ENCODE measurements at regions not wholly inside any gene's neighbourhood (a gene's known extent, or its start where the extent isn't known, plus 50 kb on each side); places are given as distances from the start of the nearest gene placed in this dataset.

DNA sequence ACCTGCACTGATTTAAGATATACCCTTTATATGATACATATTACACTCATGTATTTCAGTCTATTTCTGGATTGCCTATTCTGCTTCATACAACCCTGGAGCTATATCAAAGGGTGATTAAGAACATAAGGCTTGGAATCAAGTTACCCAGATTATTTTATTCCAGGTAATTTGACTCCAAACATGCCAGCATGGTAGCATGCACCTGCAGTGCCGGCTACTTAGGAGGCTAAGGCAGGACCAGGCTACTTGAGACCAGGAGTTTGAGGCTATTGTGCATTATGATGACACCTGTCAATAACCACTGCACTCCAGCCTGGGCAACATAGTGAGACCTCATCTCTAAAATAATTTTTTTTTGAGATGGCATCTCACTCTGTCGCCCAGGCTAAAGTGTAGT, 50.4 kb upstream of the NEO1 start:
- no peak for DNase-seq

DNA sequence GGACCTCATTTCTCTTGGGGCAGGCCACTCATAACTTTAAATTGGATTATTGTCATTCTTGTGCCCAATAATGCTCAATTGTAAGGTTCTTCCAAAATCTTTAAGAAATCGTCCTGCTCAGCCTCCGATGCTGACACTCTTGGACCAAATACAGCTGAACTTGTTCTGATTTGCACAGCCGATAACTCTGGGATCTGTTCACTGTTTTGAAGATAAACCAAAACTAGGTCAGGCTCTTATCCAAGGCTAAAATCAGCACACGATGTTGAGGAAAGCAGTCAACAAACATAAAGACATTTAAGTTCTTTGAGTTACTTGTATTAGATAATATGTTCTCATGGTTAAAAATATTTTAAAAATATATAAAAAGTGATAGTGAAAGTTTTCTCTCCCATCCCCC, 52.0 kb upstream of the NEO1 start:
- DNase-seq, result no peak

- DNase-seq, result no peak
These were observed 52.7 kb upstream of the NEO1 start for GRCh38 chr15:72999586-72999985.

- DNase-seq, result no peak
These were observed 53.4 kb upstream of the NEO1 start for GRCh38 chr15:72998681-72999466.

DNA sequence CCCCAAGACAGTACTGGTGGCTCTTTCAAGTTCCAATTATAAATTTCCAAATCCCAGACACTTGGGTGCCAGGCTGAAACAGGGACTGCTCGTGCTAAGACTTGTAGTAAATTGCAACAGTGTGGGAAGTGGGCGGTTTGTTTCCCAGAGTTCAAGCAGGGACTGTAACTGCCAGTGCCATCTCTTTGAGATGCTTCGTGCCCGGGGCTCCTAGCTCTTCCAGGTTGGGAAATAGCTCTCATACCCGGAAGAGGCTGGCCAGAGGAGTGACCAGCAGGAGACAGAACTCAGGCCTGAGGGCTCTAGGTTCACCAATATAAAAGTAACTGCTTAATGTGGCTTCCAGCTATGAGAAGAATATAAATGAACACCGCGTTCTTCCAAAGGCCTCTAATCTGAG, 54.0 kb upstream of the NEO1 start:
- DNase-seq, result no peak

DNA sequence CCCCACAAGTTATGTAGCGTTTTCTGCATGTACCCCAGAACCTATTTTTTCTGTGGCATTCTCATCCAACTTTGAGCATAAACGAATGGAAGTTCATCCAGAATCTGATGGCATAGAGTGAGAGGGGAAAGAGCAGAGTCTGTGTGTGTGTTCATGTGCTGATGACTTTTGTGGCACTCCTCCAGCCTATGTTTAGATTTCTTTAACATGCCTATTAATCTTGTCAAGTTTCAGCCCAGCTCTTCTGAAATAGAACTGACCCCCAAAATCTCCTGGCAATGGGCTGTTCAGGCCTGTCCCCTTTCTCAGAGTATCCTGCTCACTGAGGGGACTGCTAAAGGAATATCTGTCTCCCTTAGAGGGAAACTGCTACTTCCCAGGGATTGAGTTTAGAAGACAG, 56.4 kb upstream of the NEO1 start:
- DNase-seq, result no peak

GRCh38 chr15:72994534-72995177, 57.6 kb upstream of the NEO1 start:
- DNase-seq, result peak; percentile 88 to 93

GRCh38 chr15:72992841-72993252, 59.4 kb upstream of the NEO1 start:
- no peak for DNase-seq

DNA sequence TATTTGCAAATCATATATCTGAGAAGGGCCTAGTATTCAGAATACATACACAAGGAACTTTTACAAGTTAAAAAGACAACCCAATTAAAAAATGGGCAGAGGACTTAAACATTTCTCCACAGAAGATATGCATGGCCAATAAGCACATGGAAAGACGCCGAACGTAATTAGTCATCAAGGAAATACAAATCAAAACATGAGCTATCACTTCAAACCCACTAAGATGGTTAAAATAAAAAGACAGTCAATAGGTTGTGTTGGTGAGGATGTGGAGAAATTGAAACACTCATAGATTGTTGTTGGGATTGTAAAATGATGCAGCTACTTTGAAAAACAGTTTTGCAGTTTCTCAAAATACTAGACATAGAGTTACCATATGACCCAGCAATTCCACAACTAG, 61.2 kb upstream of the NEO1 start:
- no peak for DNase-seq

DNA sequence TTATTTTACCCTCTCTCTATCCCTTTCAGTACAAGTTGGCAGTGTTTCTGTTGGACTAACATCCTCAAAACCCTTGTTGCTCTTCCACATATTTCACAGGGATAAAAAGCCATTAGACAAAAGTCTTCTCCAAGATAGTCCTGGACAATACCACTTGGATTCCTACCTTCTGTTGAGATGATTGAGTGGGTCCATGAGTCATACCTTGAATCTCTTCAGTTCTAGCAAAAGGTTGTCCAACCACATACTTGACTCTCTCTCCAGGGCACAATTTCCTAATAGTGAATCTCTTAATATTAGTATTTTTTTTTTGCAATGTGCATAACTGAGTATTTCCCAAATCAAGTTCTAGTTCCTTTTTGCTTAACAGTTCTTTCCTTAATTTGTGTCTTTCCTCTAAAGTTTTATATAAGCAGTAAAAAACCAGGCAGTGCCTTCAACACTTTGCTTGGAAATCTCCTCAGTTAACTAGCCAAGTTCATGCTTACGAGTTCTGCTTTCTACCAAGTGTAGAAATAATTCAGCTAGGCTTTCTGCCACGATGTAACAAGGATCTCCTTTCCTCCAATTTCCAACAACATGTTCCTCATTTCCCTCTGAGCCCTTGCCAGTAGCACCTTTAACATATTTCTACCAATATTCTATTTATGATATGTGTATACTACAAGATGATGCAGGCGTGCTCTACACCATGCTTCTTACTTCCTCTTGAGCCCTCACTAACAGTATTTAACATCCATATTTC, 68.3 kb upstream of the NEO1 start:
- DNase-seq, result no peak

DNA sequence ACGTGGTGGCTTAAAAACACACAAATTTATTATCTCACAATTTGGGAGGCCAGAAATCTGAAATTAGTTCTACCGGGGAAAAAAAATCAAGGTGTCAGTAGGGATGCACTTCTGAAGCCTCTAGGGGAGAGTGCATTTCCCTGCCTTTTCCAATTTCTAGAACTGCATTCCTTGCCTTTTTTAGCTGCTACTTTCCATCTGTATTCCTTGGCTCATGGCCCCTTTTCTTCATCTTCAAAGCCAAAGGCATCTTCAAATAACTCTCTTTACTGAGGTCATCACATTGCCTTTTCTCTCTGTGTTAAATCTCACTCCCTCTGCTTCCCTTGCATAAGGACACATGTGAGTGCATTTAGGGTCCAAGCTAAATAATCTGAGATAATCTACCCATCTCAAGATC, 69.5 kb upstream of the NEO1 start:
- DNase-seq, result no peak

- DNase-seq, result no peak
These were observed 71.6 kb upstream of the NEO1 start for GRCh38 chr15:72980661-72981060.

DNA sequence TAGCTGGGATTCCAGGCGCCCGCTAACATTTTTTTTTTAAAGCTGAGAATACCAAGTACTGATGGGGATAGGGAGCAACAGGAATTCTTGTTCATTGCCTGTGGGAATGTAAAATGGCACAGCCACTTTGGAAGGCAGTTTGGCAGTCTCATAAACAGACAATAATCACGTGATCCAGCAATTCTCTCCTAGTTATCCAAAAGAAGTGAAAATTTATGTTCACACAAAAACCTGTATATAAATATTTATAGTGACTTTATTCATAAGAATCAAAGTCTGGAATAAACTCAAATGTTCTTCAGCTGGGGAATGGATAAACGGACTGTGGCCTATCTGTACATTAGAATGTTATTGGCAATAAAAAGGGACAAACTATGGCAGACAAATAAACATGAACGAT, 72.5 kb upstream of the NEO1 start:
- DNase-seq, result no peak

GRCh38 chr15:72979308-72979707, 73.0 kb upstream of the NEO1 start:
- no peak for DNase-seq

DNA sequence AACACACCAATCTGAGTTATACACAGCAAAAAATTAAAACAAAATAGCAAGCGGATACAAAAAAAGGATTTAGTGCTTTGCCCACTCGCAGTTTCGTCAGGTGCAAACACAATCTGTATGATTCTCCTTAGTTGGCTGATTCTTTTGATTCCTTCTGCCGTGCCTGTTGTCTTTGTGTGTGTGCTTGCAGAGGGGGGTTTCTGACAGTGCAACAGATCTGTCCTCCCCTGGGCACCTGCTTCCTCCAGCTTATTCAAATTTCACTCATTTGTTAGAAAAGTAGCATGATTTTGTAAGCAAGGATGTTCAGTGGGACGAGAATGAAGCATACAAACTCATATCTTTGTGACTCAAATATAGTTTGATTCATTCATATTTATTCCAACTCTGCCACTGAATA, 74.0 kb upstream of the NEO1 start:
- no peak for DNase-seq

GRCh38 chr15:72972362-72972761, 79.9 kb upstream of the NEO1 start:
- DNase-seq, result no peak

- DNase-seq, result no peak
These were observed 80.5 kb upstream of the NEO1 start for GRCh38 chr15:72971766-72972165.

DNA sequence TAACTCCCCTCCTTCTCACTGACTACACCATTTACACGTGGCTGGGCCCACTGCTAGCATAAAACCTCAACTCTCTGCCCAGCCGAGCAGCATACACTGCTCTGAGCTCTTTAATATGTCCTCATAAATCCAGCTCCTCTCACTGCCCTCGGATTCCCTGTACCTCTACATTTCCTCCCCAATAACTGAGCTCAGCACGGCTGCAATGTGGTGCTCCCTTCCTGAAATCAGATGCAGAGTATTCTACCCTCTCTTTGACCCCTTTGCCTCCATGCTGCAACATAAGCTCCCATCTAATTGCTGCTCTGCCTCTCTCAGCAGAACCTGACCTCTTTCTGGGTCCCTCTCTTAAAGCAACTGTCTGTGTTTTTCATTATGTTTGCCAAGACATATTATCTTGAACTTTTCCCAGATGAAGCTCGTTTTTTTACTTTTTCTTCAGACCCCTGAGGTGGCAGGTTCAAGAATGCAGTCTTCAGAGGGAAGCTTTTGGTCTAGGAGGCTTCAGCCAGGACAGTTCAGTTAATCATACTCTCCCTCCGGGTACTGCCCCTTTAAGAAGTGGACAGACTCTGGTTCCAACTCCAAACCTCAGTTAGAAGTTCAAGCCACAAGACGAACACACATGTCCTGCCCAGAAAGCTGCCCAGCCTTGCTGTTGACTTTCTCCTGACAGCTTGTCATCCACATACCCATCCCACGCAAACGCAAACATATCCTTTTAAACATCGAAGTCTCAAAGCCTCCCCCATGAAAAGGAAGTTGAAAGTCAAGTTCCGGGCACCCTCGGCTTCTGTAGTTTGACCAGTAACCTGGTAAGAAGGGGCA, 81.1 kb upstream of the NEO1 start:
- DNase-seq, result no peak

- peak in 1 of 2 experiments; percentile 18 for DNase-seq
These were observed 83.7 kb upstream of the NEO1 start for GRCh38 chr15:72968531-72968922.

GRCh38 chr15:72967811-72968530, 84.3 kb upstream of the NEO1 start:
- DNase-seq, result no peak

DNA sequence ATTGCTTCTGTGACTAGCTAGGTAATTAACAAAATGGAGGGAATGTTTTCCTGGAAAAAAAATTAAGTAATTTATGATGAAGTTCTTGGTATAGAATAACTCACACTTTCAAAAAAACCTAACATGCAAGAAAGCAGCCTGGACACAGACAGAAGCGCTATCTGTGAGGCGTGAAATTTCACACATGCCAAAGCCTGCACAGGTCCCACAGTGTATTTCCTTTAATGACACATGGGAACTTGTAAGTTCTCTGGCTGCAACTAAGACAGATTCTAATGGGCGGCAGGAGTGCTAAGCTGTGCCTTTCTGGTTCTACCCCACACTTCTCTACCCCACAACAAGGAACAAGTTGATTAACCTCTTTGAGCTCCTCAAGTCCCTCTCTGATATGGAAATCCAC, 84.9 kb upstream of the NEO1 start:
- DNase-seq, result no peak

DNA sequence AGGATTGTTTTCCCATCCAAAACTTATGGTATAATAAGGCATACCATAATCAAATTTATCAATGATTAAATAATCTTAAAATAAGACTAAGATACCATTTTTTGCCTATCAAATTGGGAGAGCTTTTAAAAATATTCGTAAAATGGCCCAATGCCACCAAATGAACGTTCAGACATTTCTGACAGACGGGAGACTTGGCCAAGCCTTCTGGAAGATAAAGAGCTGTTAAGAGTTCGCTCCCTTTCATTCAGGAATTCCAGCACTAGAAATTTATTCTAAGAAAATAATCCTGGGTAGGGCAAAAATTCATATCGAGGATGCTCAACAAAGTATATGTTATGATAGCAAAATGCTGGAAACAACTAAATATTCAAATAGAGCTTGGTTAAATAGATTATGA, 85.6 kb upstream of the NEO1 start:
- DNase-seq, result no peak

DNA sequence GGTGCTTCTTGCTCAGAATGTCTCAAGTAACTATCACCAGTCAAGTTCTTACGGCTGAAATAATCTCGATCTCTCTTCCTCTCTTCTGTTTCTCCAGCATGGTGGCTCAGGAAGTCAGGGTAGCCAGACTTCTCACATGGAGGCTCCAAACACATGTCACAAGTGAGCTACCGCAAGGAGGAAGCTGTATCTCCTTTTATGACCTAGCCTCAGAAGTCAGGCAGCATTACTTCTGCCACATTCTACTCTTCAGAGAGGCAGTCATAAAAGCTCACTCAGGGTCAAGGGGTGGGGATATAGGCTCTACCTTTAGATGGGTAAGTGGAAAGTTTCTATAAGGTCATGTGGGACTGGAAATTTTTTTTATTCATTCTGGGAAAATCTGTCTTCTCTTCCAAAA, 86.6 kb upstream of the NEO1 start:
- no peak for DNase-seq
